ENCODE measurements at regions not wholly inside any gene's neighbourhood (a gene's known extent, or its start where the extent isn't known, plus 50 kb on each side); places are given as distances from the start of the nearest gene placed in this dataset.

- intact Hi-C loops (cut with DNase I), result no loop called here
- WGBS, 2 donors, result 42 to 43% methylated on average over 2 of the region's 2 CpGs
- H3K27me3 ChIP-seq, result no peaks in the 10 kb centered on the region
- DNase-seq, result no peak
- no peaks in the 10 kb centered on the region for H3K36me3 ChIP-seq
- no peaks in the 10 kb centered on the region for H3K4me1 ChIP-seq
- peak overlapping the region in 1 of 4 donors; percentile 14 for H3K27ac ChIP-seq
- H3K9me3 ChIP-seq, result no peaks in the 10 kb centered on the region
- TF ChIP-seq CTCF (IDR thresholded peaks at IDR 0.05), result no peak
- no peak for TF ChIP-seq POLR2A (IDR thresholded peaks at IDR 0.05)
- no peak overlapping the region for H3K4me3 ChIP-seq
These were observed 72.4 kb upstream of the NR3C2 start for GRCh38 chr4:148514581-148514980.

GRCh38 chr4:148514041-148514440, 71.8 kb upstream of the NR3C2 start:
- intact Hi-C loops (cut with DNase I), result no loop called here
- no peaks in the 10 kb centered on the region for H3K9me3 ChIP-seq
- H3K27ac ChIP-seq, result no peak overlapping the region
- WGBS, 2 donors, result 11 to 23% methylated on average over 1 of the region's 1 CpG
- no peak overlapping the region for H3K4me3 ChIP-seq
- TF ChIP-seq CTCF (IDR thresholded peaks at IDR 0.05) (no peak), POLR2A (IDR thresholded peaks at IDR 0.05) (no peak)
- no peaks in the 10 kb centered on the region for H3K4me1 ChIP-seq
- no peaks in the 10 kb centered on the region for H3K27me3 ChIP-seq
- H3K36me3 ChIP-seq, result no peaks in the 10 kb centered on the region
- DNase-seq, result no peak

GRCh38 chr4:148510211-148510610, 68.0 kb upstream of the NR3C2 start:
- TF ChIP-seq POLR2A (IDR thresholded peaks at IDR 0.05) (no peak), CTCF (IDR thresholded peaks at IDR 0.05) (no peak)
- Histone ChIP-seq H3K4me1 (no peaks in the 10 kb centered on the region), H3K27ac (no peak overlapping the region), H3K4me3 (no peak overlapping the region), H3K36me3 (no peaks in the 10 kb centered on the region), H3K27me3 (no peaks in the 10 kb centered on the region), H3K9me3 (no peaks in the 10 kb centered on the region)
- intact Hi-C loops (cut with DNase I), result no loop called here
- 71 to 81% methylated on average over 2 of the region's 2 CpGs for WGBS, 2 donors
- no peak for DNase-seq

GRCh38 chr4:148503681-148504080, 61.5 kb upstream of the NR3C2 start:
- no peak for TF ChIP-seq CTCF (IDR thresholded peaks at IDR 0.05)
- no peak for TF ChIP-seq POLR2A (IDR thresholded peaks at IDR 0.05)
- DNase-seq, result no peak
- Histone ChIP-seq H3K27me3 (no peaks in the 10 kb centered on the region), H3K27ac (no peak overlapping the region), H3K4me1 (no peaks in the 10 kb centered on the region), H3K9me3 (no peaks in the 10 kb centered on the region), H3K4me3 (no peak overlapping the region), H3K36me3 (no peaks in the 10 kb centered on the region)
- intact Hi-C loops (cut with DNase I), result no loop called here
- WGBS, 2 donors, result 14 to 48% methylated on average over 1 of the region's 1 CpG

- H3K27me3 ChIP-seq, result no peaks in the 10 kb centered on the region
- H3K9me3 ChIP-seq, result no peaks in the 10 kb centered on the region
- no peaks in the 10 kb centered on the region for H3K4me1 ChIP-seq
- H3K36me3 ChIP-seq, result no peaks in the 10 kb centered on the region
- no peak overlapping the region for H3K27ac ChIP-seq
- TF ChIP-seq POLR2A (IDR thresholded peaks at IDR 0.05) (no peak), CTCF (IDR thresholded peaks at IDR 0.05) (no peak)
- intact Hi-C loops (cut with DNase I), result no loop called here
- no peak overlapping the region for H3K4me3 ChIP-seq
- 63 to 76% methylated on average over 2 of the region's 2 CpGs for WGBS, 2 donors
- DNase-seq, result no peak
These were observed 55.0 kb upstream of the NR3C2 start for GRCh38 chr4:148497258-148497657.

Measured in esophagus squamous epithelium (tissue), 5 donors.